ENCODE measurements at regions not wholly inside any gene's neighbourhood (a gene's known extent, or its start where the extent isn't known, plus 50 kb on each side); places are given as distances from the start of the nearest gene placed in this dataset.

- Histone ChIP-seq H2AFZ (ENCODE audit: low read depth, low read length) (no peak overlapping the region), H3K9ac (ENCODE audit: low read length) (no peak overlapping the region), H3K9me3 (ENCODE audit: insufficient read depth, low read length) (no peaks in the 10 kb centered on the region), H3K4me2 (ENCODE audit: low read length) (no peak overlapping the region), H4K20me1 (ENCODE audit: insufficient read depth, low read length) (no peaks in the 10 kb centered on the region), H3K4me1 (ENCODE audit: low read length) (no peaks in the 10 kb centered on the region), H3K79me2 (ENCODE audit: low read length) (no peaks in the 10 kb centered on the region), H3K36me3 (replicated peaks; ENCODE audit: low read depth, low read length) (no peaks in the 10 kb centered on the region), H3K4me3 (ENCODE audit: low read length) (no peak overlapping the region), H3K27me3 (ENCODE audit: low read depth, low read length) (no peaks in the 10 kb centered on the region), H3K27ac (ENCODE audit: low read length) (no peak overlapping the region)
- no peak for TF ChIP-seq EZH2phosphoT487 (IDR thresholded peaks at IDR 0.05; ENCODE audit: low read depth)
- TF ChIP-seq, protein P1, sequence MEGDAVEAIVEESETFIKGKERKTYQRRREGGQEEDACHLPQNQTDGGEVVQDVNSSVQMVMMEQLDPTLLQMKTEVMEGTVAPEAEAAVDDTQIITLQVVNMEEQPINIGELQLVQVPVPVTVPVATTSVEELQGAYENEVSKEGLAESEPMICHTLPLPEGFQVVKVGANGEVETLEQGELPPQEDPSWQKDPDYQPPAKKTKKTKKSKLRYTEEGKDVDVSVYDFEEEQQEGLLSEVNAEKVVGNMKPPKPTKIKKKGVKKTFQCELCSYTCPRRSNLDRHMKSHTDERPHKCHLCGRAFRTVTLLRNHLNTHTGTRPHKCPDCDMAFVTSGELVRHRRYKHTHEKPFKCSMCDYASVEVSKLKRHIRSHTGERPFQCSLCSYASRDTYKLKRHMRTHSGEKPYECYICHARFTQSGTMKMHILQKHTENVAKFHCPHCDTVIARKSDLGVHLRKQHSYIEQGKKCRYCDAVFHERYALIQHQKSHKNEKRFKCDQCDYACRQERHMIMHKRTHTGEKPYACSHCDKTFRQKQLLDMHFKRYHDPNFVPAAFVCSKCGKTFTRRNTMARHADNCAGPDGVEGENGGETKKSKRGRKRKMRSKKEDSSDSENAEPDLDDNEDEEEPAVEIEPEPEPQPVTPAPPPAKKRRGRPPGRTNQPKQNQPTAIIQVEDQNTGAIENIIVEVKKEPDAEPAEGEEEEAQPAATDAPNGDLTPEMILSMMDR (IDR thresholded peaks at IDR 0.05; ENCODE audit: low read depth, low read length), result no peak
Observed at GRCh38 chr6:23031986-23032385, 462.6 kb downstream of the HDGFL1 start.

GRCh38 chr6:23034926-23035325 lies 465.6 kb downstream of the HDGFL1 start:
- H3K36me3 ChIP-seq (replicated peaks; ENCODE audit: low read depth, low read length), result no peaks in the 10 kb centered on the region
- H3K27ac ChIP-seq (ENCODE audit: low read length), result no peak overlapping the region
- no peak overlapping the region for H3K4me3 ChIP-seq (ENCODE audit: low read length)
- no peak overlapping the region for H2AFZ ChIP-seq (ENCODE audit: low read depth, low read length)
- TF ChIP-seq, protein P1 (IDR thresholded peaks at IDR 0.05; ENCODE audit: low read depth, low read length), result no peak
- no peak for TF ChIP-seq EZH2phosphoT487 (IDR thresholded peaks at IDR 0.05; ENCODE audit: low read depth)
- H3K79me2 ChIP-seq (ENCODE audit: low read length), result no peaks in the 10 kb centered on the region
- no peaks in the 10 kb centered on the region for H3K4me1 ChIP-seq (ENCODE audit: low read length)
- no peaks in the 10 kb centered on the region for H4K20me1 ChIP-seq (ENCODE audit: insufficient read depth, low read length)
- no peak overlapping the region for H3K9ac ChIP-seq (ENCODE audit: low read length)
- no peak overlapping the region for H3K4me2 ChIP-seq (ENCODE audit: low read length)
- H3K27me3 ChIP-seq (ENCODE audit: low read depth, low read length), result no peaks in the 10 kb centered on the region
- H3K9me3 ChIP-seq (ENCODE audit: insufficient read depth, low read length), result no peaks in the 10 kb centered on the region

DNA sequence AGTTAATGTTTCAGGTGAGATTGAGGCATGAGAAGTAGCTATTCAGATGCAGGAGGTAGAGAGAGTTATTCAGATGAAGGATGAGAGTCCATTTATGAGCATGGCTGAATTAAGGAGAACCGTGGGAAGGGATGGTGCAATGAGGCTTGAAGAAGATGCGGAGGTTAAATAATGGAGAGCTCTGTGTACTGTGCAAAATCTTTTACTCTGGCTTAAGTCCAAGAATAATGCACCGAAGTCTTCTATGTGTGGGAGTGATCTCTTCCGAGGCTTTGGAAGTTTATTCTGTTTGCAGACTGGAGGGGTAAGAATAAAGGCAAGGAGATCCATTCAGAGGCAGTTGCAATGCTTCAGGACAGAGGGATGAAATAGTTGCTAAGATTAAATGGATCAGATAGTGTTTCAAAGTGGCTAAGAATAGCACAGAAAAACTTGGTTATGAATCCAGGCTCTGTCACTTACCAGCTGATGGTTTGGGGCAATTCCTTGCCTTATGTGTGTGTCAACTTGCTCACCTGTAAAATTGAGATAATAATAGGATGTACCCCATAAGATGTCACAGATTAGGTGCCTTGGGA lies 467.1 kb downstream of the HDGFL1 start:
- Histone ChIP-seq H3K27me3 (ENCODE audit: low read depth, low read length) (no peaks in the 10 kb centered on the region), H2AFZ (ENCODE audit: low read depth, low read length) (no peak overlapping the region), H4K20me1 (ENCODE audit: insufficient read depth, low read length) (no peaks in the 10 kb centered on the region), H3K4me2 (ENCODE audit: low read length) (no peak overlapping the region), H3K79me2 (ENCODE audit: low read length) (no peaks in the 10 kb centered on the region), H3K27ac (ENCODE audit: low read length) (no peak overlapping the region), H3K9ac (ENCODE audit: low read length) (no peak overlapping the region), H3K36me3 (replicated peaks; ENCODE audit: low read depth, low read length) (no peaks in the 10 kb centered on the region), H3K4me3 (ENCODE audit: low read length) (no peak overlapping the region), H3K9me3 (ENCODE audit: insufficient read depth, low read length) (no peaks in the 10 kb centered on the region), H3K4me1 (ENCODE audit: low read length) (no peaks in the 10 kb centered on the region)
- no peak for TF ChIP-seq EZH2phosphoT487 (IDR thresholded peaks at IDR 0.05; ENCODE audit: low read depth)
- TF ChIP-seq, protein P1 (IDR thresholded peaks at IDR 0.05; ENCODE audit: low read depth, low read length), result no peak

- H3K4me1 ChIP-seq (ENCODE audit: low read length), result no peaks in the 10 kb centered on the region
- no peaks in the 10 kb centered on the region for H3K9me3 ChIP-seq (ENCODE audit: insufficient read depth, low read length)
- H3K4me3 ChIP-seq (ENCODE audit: low read length), result no peak overlapping the region
- H3K79me2 ChIP-seq (ENCODE audit: low read length), result no peaks in the 10 kb centered on the region
- TF ChIP-seq, protein P1 (IDR thresholded peaks at IDR 0.05; ENCODE audit: low read depth, low read length), result no peak
- no peak for TF ChIP-seq EZH2phosphoT487 (IDR thresholded peaks at IDR 0.05; ENCODE audit: low read depth)
- H3K4me2 ChIP-seq (ENCODE audit: low read length), result no peak overlapping the region
- H3K27me3 ChIP-seq (ENCODE audit: low read depth, low read length), result no peaks in the 10 kb centered on the region
- H4K20me1 ChIP-seq (ENCODE audit: insufficient read depth, low read length), result no peaks in the 10 kb centered on the region
- no peaks in the 10 kb centered on the region for H3K36me3 ChIP-seq (replicated peaks; ENCODE audit: low read depth, low read length)
- no peak overlapping the region for H2AFZ ChIP-seq (ENCODE audit: low read depth, low read length)
- H3K9ac ChIP-seq (ENCODE audit: low read length), result no peak overlapping the region
- no peak overlapping the region for H3K27ac ChIP-seq (ENCODE audit: low read length)
Observed at GRCh38 chr6:23040899-23041298, 471.5 kb downstream of the HDGFL1 start.

Data from OCI-LY3 (cell line).